ENCODE measurements at regions not wholly inside any gene's neighbourhood (a gene's known extent, or its start where the extent isn't known, plus 50 kb on each side); places are given as distances from the start of the nearest gene placed in this dataset.

DNA sequence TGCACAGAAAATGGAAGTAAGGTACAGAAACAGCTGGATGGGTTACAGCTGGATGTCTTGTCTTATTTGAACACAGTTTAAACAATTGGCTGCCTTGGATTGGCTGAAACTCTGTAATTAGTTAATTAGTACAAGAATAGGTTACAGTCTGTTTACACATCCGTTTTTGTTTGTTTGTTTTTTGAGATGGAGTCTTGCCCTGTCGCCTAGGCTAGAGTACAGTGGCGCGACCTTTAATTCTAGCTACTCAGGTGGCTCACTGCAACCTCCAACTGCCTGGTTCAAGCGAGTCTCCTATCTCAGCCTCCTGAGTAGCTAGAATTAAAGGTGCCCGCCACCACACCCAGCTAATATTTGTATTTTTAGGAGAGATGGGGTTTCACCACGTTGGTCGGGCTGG lies 368.7 kb upstream of the KLF4 start:
- DNase-seq (ENCODE audit: low spot score): no peak
- TF ChIP-seq, protein P1, sequence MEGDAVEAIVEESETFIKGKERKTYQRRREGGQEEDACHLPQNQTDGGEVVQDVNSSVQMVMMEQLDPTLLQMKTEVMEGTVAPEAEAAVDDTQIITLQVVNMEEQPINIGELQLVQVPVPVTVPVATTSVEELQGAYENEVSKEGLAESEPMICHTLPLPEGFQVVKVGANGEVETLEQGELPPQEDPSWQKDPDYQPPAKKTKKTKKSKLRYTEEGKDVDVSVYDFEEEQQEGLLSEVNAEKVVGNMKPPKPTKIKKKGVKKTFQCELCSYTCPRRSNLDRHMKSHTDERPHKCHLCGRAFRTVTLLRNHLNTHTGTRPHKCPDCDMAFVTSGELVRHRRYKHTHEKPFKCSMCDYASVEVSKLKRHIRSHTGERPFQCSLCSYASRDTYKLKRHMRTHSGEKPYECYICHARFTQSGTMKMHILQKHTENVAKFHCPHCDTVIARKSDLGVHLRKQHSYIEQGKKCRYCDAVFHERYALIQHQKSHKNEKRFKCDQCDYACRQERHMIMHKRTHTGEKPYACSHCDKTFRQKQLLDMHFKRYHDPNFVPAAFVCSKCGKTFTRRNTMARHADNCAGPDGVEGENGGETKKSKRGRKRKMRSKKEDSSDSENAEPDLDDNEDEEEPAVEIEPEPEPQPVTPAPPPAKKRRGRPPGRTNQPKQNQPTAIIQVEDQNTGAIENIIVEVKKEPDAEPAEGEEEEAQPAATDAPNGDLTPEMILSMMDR (IDR thresholded peaks at IDR 0.05; ENCODE audit: extremely low read depth, insufficient read depth, missing control alignments): no peak
- in situ Hi-C loops (cut with MboI; ENCODE audit: low pct_unique_long_range_greater_than_20kb, low sequenced_read_pairs, unreplicated experiment): no loop called here

DNA sequence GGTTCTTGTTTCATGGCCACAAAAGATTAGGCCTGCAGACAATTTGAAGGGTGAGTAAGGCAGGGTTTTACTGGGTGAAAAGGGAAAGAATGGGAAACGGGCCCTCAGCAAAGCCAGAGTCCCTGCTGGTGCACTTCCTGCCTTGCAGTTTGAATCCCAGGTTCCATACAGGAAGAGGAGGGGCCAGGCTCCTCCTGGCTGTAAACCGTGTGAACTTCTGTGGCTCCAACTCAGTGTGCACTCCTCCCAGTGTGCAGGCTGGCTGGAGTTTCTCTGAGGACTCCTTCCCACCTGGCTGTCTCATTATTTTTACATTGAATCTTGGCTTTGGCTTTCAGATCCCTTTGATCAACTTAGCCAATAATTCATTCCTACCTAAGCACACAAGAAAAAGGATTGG lies 367.1 kb upstream of the KLF4 start:
- in situ Hi-C loops (cut with MboI; ENCODE audit: low pct_unique_long_range_greater_than_20kb, low sequenced_read_pairs, unreplicated experiment): no loop called here
- TF ChIP-seq, protein P1 (IDR thresholded peaks at IDR 0.05; ENCODE audit: extremely low read depth, insufficient read depth, missing control alignments): no peak
- DNase-seq (ENCODE audit: low spot score): no peak

DNA sequence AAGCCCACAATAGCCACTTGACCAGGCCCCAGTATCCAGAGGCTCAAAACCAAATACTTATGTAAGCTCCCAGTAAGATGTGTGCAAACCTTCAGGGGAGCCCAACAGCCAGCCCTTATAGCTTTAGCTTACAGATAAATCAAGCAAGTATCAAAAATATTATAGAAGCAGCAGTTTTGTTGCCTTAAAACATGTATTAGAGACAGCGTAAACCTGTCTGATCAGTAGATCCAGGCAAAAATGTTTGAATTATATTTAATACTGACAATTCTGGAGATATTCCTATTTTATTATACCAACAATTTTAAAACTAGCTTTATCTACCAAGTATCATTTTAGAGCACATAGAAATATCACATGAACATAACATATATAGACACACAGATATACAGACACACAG lies 365.6 kb upstream of the KLF4 start:
- DNase-seq (ENCODE audit: low spot score): no peak
- TF ChIP-seq, protein P1 (IDR thresholded peaks at IDR 0.05; ENCODE audit: extremely low read depth, insufficient read depth, missing control alignments): no peak
- in situ Hi-C loops (cut with MboI; ENCODE audit: low pct_unique_long_range_greater_than_20kb, low sequenced_read_pairs, unreplicated experiment): no loop called here

DNA sequence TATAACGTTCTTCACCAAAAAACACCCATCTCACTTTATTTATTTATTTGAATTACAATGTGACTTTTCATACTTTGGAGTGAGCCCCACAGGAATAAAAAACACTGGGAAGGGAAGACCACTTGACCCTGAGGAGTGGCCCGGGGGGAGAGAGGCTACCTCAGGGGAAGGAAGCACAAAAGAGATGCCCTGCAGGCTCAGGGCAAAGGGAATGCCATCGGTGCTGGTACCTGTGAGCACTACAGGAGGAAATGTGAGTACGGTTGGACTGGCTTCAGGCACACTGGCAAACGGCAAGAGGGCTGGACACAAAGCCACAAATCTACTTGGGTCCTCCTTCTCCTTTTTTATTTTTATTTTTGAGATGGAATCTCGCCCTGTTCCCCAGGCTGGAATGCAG lies 363.9 kb upstream of the KLF4 start:
- in situ Hi-C loops (cut with MboI; ENCODE audit: low pct_unique_long_range_greater_than_20kb, low sequenced_read_pairs, unreplicated experiment): no loop called here
- TF ChIP-seq, protein P1 (IDR thresholded peaks at IDR 0.05; ENCODE audit: extremely low read depth, insufficient read depth, missing control alignments): no peak
- DNase-seq (ENCODE audit: low spot score): no peak

DNA sequence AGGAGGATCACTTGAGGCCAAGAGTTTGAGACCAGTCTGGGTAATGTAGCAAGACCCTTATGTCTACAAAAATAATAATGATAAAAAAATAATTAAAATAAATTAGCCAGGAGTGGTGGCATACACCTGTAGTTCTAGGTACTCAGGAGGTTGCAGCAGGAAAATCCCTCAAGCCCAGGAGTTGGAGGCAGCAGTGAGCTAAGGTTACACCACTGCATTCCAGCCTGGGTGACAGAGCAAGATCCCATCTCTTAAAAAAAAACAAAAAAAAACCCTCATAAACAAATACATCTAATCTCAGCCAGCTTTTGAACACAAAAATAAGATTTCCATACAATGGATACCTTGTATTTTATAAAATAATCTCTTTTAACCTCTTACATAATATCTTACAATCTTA lies 363.3 kb upstream of the KLF4 start:
- in situ Hi-C loops (cut with MboI; ENCODE audit: low pct_unique_long_range_greater_than_20kb, low sequenced_read_pairs, unreplicated experiment): no loop called here
- DNase-seq (ENCODE audit: low spot score): no peak
- TF ChIP-seq, protein P1 (IDR thresholded peaks at IDR 0.05; ENCODE audit: extremely low read depth, insufficient read depth, missing control alignments): no peak

DNA sequence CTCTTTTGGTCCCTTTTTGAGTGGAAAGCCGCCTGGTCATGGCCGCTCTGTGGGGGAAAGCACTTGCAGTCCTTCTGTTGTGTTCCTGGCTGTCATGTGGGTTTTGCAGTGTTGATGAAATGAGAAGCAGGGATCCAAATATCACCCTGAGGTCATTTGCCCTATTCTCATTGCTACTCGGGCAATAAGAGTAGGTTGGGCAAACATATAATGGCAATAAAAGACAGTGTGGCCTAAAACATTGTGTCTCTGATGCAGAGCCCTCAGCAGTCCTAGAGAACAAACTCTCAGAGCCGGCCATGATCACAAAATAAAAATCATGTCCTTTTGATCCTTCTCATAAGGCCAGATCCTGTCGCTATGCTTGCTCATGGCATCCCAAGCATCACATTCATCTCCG lies 361.1 kb upstream of the KLF4 start:
- in situ Hi-C loops (cut with MboI; ENCODE audit: low pct_unique_long_range_greater_than_20kb, low sequenced_read_pairs, unreplicated experiment): no loop called here
- DNase-seq (ENCODE audit: low spot score): no peak
- TF ChIP-seq, protein P1 (IDR thresholded peaks at IDR 0.05; ENCODE audit: extremely low read depth, insufficient read depth, missing control alignments): no peak
